IMR-90 (cell line): ENCODE measurements at regions not wholly inside any gene's neighbourhood (a gene's known extent, or its start where the extent isn't known, plus 50 kb on each side); places are given as distances from the start of the nearest gene placed in this dataset.
"Not testable (repeated sequence)": the region's sequence is repeated elsewhere in the genome, so short reads cannot be mapped to it uniquely, and the experiment has no call there.

Source experiments
- ATAC-seq: fragments of 200-7000 bp; cut with Tn5 transposase; 2 replicates; pipeline ENCODE4 v1.9.1; 2020; ENCODE audit warnings: low read depth, mild to moderate bottlenecking, moderate library complexity
- BruUV-seq: library from RNA; stranded (reverse); fragments of 400-500 nt; replicated peaks from 2 replicates; lab custom pipeline; 2021; lab: Mats Ljungman, UMichigan
- CTCF ChIA-PET: fragments of 300-600 bp; formaldehyde crosslinking; extraction: SDS; loops from one replicate; lab custom pipeline; 2021; ENCODE audit warnings: antibody characterized with exemption; lab: Yijun Ruan, JAX
- POLR2A ChIA-PET: fragments of 300-600 bp; sonication (Branson Sonifier 250); formaldehyde crosslinking; loops from one replicate; lab custom pipeline; 2022; ENCODE audit warnings: antibody characterized with exemption; ENCODE audit not compliant: unreplicated experiment; lab: Charles Lee
- DNase-seq: peaks from one replicate; pipeline ENCODE4 v3.0.0; 2013
- H2AFZ ChIP-seq: replicated peaks from 2 replicates; pipeline ENCODE3; 2013; ENCODE audit warnings: low read length, mild to moderate bottlenecking; ENCODE audit not compliant: poor library complexity
- H2AK5ac ChIP-seq: 2 replicates; pipeline ENCODE4 v1.6.1; 2013; ENCODE audit warnings: low read depth, low read length, inconsistent platforms
- H2AK9ac ChIP-seq: replicated peaks from 2 replicates; pipeline ENCODE3; 2013; ENCODE audit warnings: mild to moderate bottlenecking, low read depth, low read length, moderate library complexity; ENCODE audit not compliant: poor library complexity
- H2BK120ac ChIP-seq: 2 replicates; pipeline ENCODE4 v1.6.1; 2013; ENCODE audit warnings: low read depth, low read length, inconsistent platforms
- H2BK15ac ChIP-seq: 3 replicates; pipeline ENCODE4 v1.6.1; 2013; ENCODE audit warnings: low read depth, low read length, inconsistent platforms
- H2BK20ac ChIP-seq: 2 replicates; pipeline ENCODE4 v1.6.1; 2013; ENCODE audit warnings: low read depth, mild to moderate bottlenecking, inconsistent platforms, low read length, moderate library complexity
- H2BK5ac ChIP-seq: 2 replicates; pipeline ENCODE4 v1.6.1; 2013; ENCODE audit warnings: mild to moderate bottlenecking, low read depth, low read length, inconsistent platforms; ENCODE audit not compliant: poor library complexity, severe bottlenecking
- H3K14ac ChIP-seq: replicated peaks from 2 replicates; pipeline ENCODE4 v1.6.1; 2013; ENCODE audit warnings: low read depth, low read length, inconsistent platforms
- H3K18ac ChIP-seq: 2 replicates; pipeline ENCODE4 v1.6.1; 2013; ENCODE audit warnings: low read depth, low read length, control low read depth
- H3K23ac ChIP-seq: 2 replicates; pipeline ENCODE4 v1.6.1; 2013; ENCODE audit warnings: low read depth, low read length, inconsistent platforms
- H3K27ac ChIP-seq: 2 replicates; pipeline ENCODE4 v1.5.1; 2013; ENCODE audit warnings: mild to moderate bottlenecking, control low read depth, low read length; ENCODE audit not compliant: insufficient read depth
- H3K27me3 ChIP-seq: 2 replicates; pipeline ENCODE4 v1.6.1; 2013; ENCODE audit warnings: low read length; ENCODE audit not compliant: control insufficient read depth, insufficient read depth
- H3K36me3 ChIP-seq: 2 replicates; pipeline ENCODE4 v1.6.1; 2013; ENCODE audit warnings: low read length, mixed read lengths; ENCODE audit not compliant: control insufficient read depth, insufficient read depth
- H3K4ac ChIP-seq: 2 replicates; pipeline ENCODE4 v1.6.1; 2013; ENCODE audit warnings: low read depth, low read length, inconsistent platforms
- H3K4me1 ChIP-seq: 2 replicates; pipeline ENCODE4 v1.6.1; 2013; ENCODE audit warnings: low read length, mixed read lengths; ENCODE audit not compliant: control insufficient read depth, insufficient read depth
- H3K4me2 ChIP-seq: 2 replicates; pipeline ENCODE4 v1.6.1; 2013; ENCODE audit warnings: low read depth, mild to moderate bottlenecking, control low read depth, low read length, moderate library complexity
- H3K4me3 ChIP-seq: 2 replicates; pipeline ENCODE4 v1.5.1; 2013; ENCODE audit warnings: low read depth, mild to moderate bottlenecking, control low read depth, low read length, moderate library complexity; ENCODE audit not compliant: insufficient read depth
- H3K56ac ChIP-seq: 2 replicates; pipeline ENCODE4 v1.6.1; 2013; ENCODE audit warnings: low read length, inconsistent platforms; ENCODE audit not compliant: insufficient read depth; ENCODE audit errors: extremely low read depth
- H3K79me1 ChIP-seq, 2 experiments: 2 replicates each; pipeline ENCODE4 v1.6.1; 2013; ENCODE audit warnings: low read length in 2 of 2, inconsistent platforms in 1 of 2, low read depth in 1 of 2
- H3K9ac ChIP-seq: 2 replicates; pipeline ENCODE4 v1.6.1; 2013; ENCODE audit warnings: low read depth, low read length, control low read depth
- H3K9me1 ChIP-seq: 2 replicates; pipeline ENCODE4 v1.6.1; 2013; ENCODE audit warnings: low read length, inconsistent platforms; ENCODE audit not compliant: insufficient read depth
- H3K9me3 ChIP-seq: 2 replicates; pipeline ENCODE4 v1.6.1; 2013; ENCODE audit warnings: low read length; ENCODE audit not compliant: control insufficient read depth, insufficient read depth
- H4K20me1 ChIP-seq: 2 replicates; pipeline ENCODE4 v1.6.1; 2013; ENCODE audit warnings: low read length, inconsistent platforms; ENCODE audit not compliant: insufficient read depth
- H4K5ac ChIP-seq: 2 replicates; pipeline ENCODE4 v1.6.1; 2013; ENCODE audit warnings: mild to moderate bottlenecking, low read depth, low read length, control low read depth
- H4K8ac ChIP-seq, 2 experiments: 2 replicates each; pipeline ENCODE4 v1.6.1; 2013; ENCODE audit warnings: low read depth in 2 of 2, low read length in 2 of 2, control low read depth in 1 of 2, inconsistent platforms in 1 of 2
- H4K91ac ChIP-seq: 2 replicates; pipeline ENCODE4 v1.6.1; 2013; ENCODE audit warnings: low read depth, low read length, inconsistent platforms; ENCODE audit not compliant: insufficient read depth
- WGBS, 2 experiments: methylation state at CpG; one replicate each; pipeline versions ENCODE4 v1.1.5 to v1.1.7; 2013; ENCODE audit warnings: missing lambda C conversion rate in 2 of 2; ENCODE audit not compliant: insufficient read length in 1 of 2; ENCODE audit errors: extremely low coverage in 2 of 2; 5-methylcytosine and 5-hydroxymethylcytosine counted together
- dilution Hi-C: fragments of 300-500 bp; cut with HindIII; formaldehyde crosslinking; loops from one replicate; pipeline ENCODE4 v1.14.3; 2018; ENCODE audit warnings: low sequenced_read_pairs; ENCODE audit not compliant: unreplicated experiment
- in situ Hi-C: fragments of 300-500 bp; cut with MboI; formaldehyde crosslinking; loops from 3 replicates; pipeline ENCODE4 v1.14.3; 2019; ENCODE audit warnings: low sequenced_read_pairs, inconsistent platforms, mixed read lengths
- intact Hi-C: fragments of 100-400 bp; cut with micrococcal nuclease; formaldehyde crosslinking; loops from 2 replicates; pipeline ENCODE4 v1.10.0; 2022

- H3K56ac ChIP-seq, H3K36me3 ChIP-seq, H2BK5ac ChIP-seq, H3K27me3 ChIP-seq, H2BK15ac ChIP-seq, BruUV-seq, H3K79me1 ChIP-seq, H4K91ac ChIP-seq, H3K9ac ChIP-seq, H2BK120ac ChIP-seq, H3K9me1 ChIP-seq, POLR2A ChIA-PET, H3K4me2 ChIP-seq, in situ Hi-C loops, ATAC-seq, DNase-seq, H3K23ac ChIP-seq, H2AK9ac ChIP-seq, H2AFZ ChIP-seq, H3K4me1 ChIP-seq, H3K14ac ChIP-seq, H4K5ac ChIP-seq, H2AK5ac ChIP-seq, dilution Hi-C loops, H2BK20ac ChIP-seq, H3K27ac ChIP-seq, CTCF ChIA-PET, H3K4ac ChIP-seq, H4K20me1 ChIP-seq, intact Hi-C loops, H3K18ac ChIP-seq, H4K8ac ChIP-seq, H3K4me3 ChIP-seq: not testable (repeated sequence)
- peaks cover 14% of the 10 kb centered on the region for H3K9me3 ChIP-seq
- 96% methylated on average over 14 of the region's 18 CpGs; no CpG with 5 or more reads in 1 of the 2 experiments for WGBS, 2 experiments
These were observed 361.8 kb upstream of the ZNF462 start for GRCh38 chr9:106501210-106501609.
